KMS-11 (cell line): ENCODE measurements at regions not wholly inside any gene's neighbourhood (a gene's known extent, or its start where the extent isn't known, plus 50 kb on each side); places are given as distances from the start of the nearest gene placed in this dataset.

ENCODE experiments used
- H2AFZ ChIP-seq: fragments of 200-600 bp; sonication (generic); 2 replicates; pipeline ENCODE4 v1.6.1; 2016; ENCODE audit warnings: antibody characterized with exemption, mixed run types, low read depth
- H3K27ac ChIP-seq: fragments of 200-600 bp; sonication (generic); 2 replicates; pipeline ENCODE4 v1.6.1; 2016; ENCODE audit warnings: mild to moderate bottlenecking, mixed run types
- H3K27me3 ChIP-seq: fragments of 200-600 bp; sonication (generic); 2 replicates; pipeline ENCODE4 v1.6.1; 2017; ENCODE audit warnings: mild to moderate bottlenecking, low read depth, mixed run types, moderate library complexity; ENCODE audit not compliant: insufficient read depth
- H3K36me3 ChIP-seq: fragments of 200-600 bp; sonication (generic); 2 replicates; pipeline ENCODE4 v1.6.1; 2017; ENCODE audit warnings: mild to moderate bottlenecking, mixed run types; ENCODE audit not compliant: insufficient read depth
- H3K4me1 ChIP-seq: fragments of 200-600 bp; sonication (generic); 2 replicates; pipeline ENCODE4 v1.6.1; 2016; ENCODE audit warnings: mild to moderate bottlenecking, low read depth, mixed run types; ENCODE audit not compliant: poor library complexity, severe bottlenecking
- H3K4me2 ChIP-seq: fragments of 200-600 bp; sonication (generic); 2 replicates; pipeline ENCODE4 v1.7.0; 2016; ENCODE audit warnings: mild to moderate bottlenecking, mixed run types
- H3K4me3 ChIP-seq: fragments of 200-600 bp; sonication (generic); IDR thresholded peaks from 2 replicates; pipeline ENCODE4 v1.6.1; 2017; ENCODE audit warnings: low read depth, low read length, mixed read lengths; ENCODE audit not compliant: insufficient read depth
- H3K79me2 ChIP-seq: fragments of 200-600 bp; sonication (generic); 2 replicates; pipeline ENCODE4 v1.6.1; 2016; ENCODE audit warnings: low read depth, mixed run types; ENCODE audit not compliant: insufficient read depth
- H3K9ac ChIP-seq: fragments of 200-600 bp; sonication (generic); 2 replicates; pipeline ENCODE4 v1.6.1; 2016; ENCODE audit warnings: mild to moderate bottlenecking, mixed run types
- H4K20me1 ChIP-seq: fragments of 200-600 bp; sonication (generic); 2 replicates; pipeline ENCODE4 v1.6.1; 2016; ENCODE audit warnings: mild to moderate bottlenecking, mixed run types; ENCODE audit not compliant: insufficient read depth
- CTCF ChIP-seq: fragments of 200-600 bp; sonication (generic); conservative IDR thresholded peaks from 2 replicates; pipeline ENCODE4 v1.6.1; 2017; ENCODE audit warnings: low read depth, mild to moderate bottlenecking, antibody characterized with exemption, low read length, moderate library complexity, mixed read lengths

- no peak overlapping the region for H3K27ac ChIP-seq
- H3K79me2 ChIP-seq = no peaks in the 10 kb centered on the region
- peaks cover 35% of the 10 kb centered on the region for H3K4me1 ChIP-seq
- H4K20me1 ChIP-seq = no peaks in the 10 kb centered on the region
- H3K27me3 ChIP-seq = no peaks in the 10 kb centered on the region
- H3K36me3 ChIP-seq = no peaks in the 10 kb centered on the region
- no peak overlapping the region for H3K9ac ChIP-seq
- no peak overlapping the region for H2AFZ ChIP-seq
- TF ChIP-seq CTCF = no peak
- no peak overlapping the region for H3K4me3 ChIP-seq
- H3K4me2 ChIP-seq = no peak overlapping the region
Observed at GRCh38 chr9:91082731-91083130, 279.0 kb downstream of the AUH start.

- no peaks in the 10 kb centered on the region for H3K27me3 ChIP-seq
- no peaks in the 10 kb centered on the region for H3K79me2 ChIP-seq
- H3K4me1 ChIP-seq = peaks cover 39% of the 10 kb centered on the region
- TF ChIP-seq CTCF = no peak
- H3K4me2 ChIP-seq = peak overlapping the region; percentile 20; the same call in 1 of the 2 replicates
- H2AFZ ChIP-seq = no peak overlapping the region
- H4K20me1 ChIP-seq = no peaks in the 10 kb centered on the region
- H3K4me3 ChIP-seq = no peak overlapping the region
- H3K9ac ChIP-seq = no peak overlapping the region
- no peak overlapping the region for H3K27ac ChIP-seq
- no peaks in the 10 kb centered on the region for H3K36me3 ChIP-seq
Observed at GRCh38 chr9:91084896-91085516, 276.7 kb downstream of the AUH start.

GRCh38 chr9:91085517-91086291 lies 276.0 kb downstream of the AUH start:
- H3K4me3 ChIP-seq = no peak overlapping the region
- no peaks in the 10 kb centered on the region for H3K36me3 ChIP-seq
- H3K79me2 ChIP-seq = no peaks in the 10 kb centered on the region
- no peak for TF ChIP-seq CTCF
- H3K4me1 ChIP-seq = peaks cover 46% of the 10 kb centered on the region
- H3K9ac ChIP-seq = no peak overlapping the region
- H3K27me3 ChIP-seq = no peaks in the 10 kb centered on the region
- H3K27ac ChIP-seq = peak overlapping the region; percentile 4; the same call in 1 of the 2 replicates
- H2AFZ ChIP-seq = no peak overlapping the region
- H3K4me2 ChIP-seq = peak overlapping the region; percentile 20; the same call in 1 of the 2 replicates
- no peaks in the 10 kb centered on the region for H4K20me1 ChIP-seq

- TF ChIP-seq CTCF = no peak
- H3K4me1 ChIP-seq = peaks cover 48% of the 10 kb centered on the region
- H3K27me3 ChIP-seq = no peaks in the 10 kb centered on the region
- H2AFZ ChIP-seq = no peak overlapping the region
- no peak overlapping the region for H3K9ac ChIP-seq
- H3K27ac ChIP-seq = no peak overlapping the region
- no peak overlapping the region for H3K4me2 ChIP-seq
- H3K79me2 ChIP-seq = no peaks in the 10 kb centered on the region
- H4K20me1 ChIP-seq = no peaks in the 10 kb centered on the region
- H3K36me3 ChIP-seq = no peaks in the 10 kb centered on the region
- H3K4me3 ChIP-seq = no peak overlapping the region
Observed at GRCh38 chr9:91086657-91087461, 274.9 kb downstream of the AUH start.
